GM21737 (cell line): ENCODE measurements at regions not wholly inside any gene's neighbourhood (a gene's known extent, or its start where the extent isn't known, plus 50 kb on each side); places are given as distances from the start of the nearest gene placed in this dataset.
"Not testable (repeated sequence)": the region's sequence is repeated elsewhere in the genome, so short reads cannot be mapped to it uniquely, and the experiment has no call there.

Source experiments
- ATAC-seq: cut with Tn5 transposase; IDR thresholded peaks from one replicate; pipeline ENCODE4 v1.9.1; 2021; ENCODE audit warnings: mild to moderate bottlenecking, moderate library complexity; ENCODE audit not compliant: unreplicated experiment

DNA sequence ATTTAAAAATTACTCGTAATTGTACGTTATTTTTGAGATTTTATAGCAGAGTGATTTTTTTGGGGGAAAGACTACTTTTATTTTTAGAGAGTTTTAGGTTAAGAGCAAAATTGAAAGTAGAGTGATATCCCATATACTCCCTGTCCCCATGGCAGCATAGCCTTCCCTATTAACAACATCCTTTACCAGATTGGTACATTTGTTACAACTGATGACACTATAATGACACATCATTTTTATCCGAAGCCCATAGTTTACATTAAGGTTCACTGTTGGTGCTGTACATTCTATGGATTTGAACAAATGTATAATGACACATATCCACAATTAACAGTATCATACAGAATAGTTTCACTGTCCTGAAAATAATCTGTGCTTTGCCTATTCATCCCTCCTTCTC is 1126.4 kb upstream of the CITED2 start:
- no peak for ATAC-seq

GRCh38 chr6:140499607-140500006 is 1125.2 kb upstream of the CITED2 start:
- ATAC-seq = no peak

GRCh38 chr6:140494321-140495108 is 1120.1 kb upstream of the CITED2 start:
- no peak for ATAC-seq

- ATAC-seq = not testable (repeated sequence)
These were observed 1119.0 kb upstream of the CITED2 start for GRCh38 chr6:140493470-140493869.

- no peak for ATAC-seq
These were observed 1115.6 kb upstream of the CITED2 start for GRCh38 chr6:140490081-140490480.

GRCh38 chr6:140487586-140487985 is 1113.1 kb upstream of the CITED2 start:
- no peak for ATAC-seq

DNA sequence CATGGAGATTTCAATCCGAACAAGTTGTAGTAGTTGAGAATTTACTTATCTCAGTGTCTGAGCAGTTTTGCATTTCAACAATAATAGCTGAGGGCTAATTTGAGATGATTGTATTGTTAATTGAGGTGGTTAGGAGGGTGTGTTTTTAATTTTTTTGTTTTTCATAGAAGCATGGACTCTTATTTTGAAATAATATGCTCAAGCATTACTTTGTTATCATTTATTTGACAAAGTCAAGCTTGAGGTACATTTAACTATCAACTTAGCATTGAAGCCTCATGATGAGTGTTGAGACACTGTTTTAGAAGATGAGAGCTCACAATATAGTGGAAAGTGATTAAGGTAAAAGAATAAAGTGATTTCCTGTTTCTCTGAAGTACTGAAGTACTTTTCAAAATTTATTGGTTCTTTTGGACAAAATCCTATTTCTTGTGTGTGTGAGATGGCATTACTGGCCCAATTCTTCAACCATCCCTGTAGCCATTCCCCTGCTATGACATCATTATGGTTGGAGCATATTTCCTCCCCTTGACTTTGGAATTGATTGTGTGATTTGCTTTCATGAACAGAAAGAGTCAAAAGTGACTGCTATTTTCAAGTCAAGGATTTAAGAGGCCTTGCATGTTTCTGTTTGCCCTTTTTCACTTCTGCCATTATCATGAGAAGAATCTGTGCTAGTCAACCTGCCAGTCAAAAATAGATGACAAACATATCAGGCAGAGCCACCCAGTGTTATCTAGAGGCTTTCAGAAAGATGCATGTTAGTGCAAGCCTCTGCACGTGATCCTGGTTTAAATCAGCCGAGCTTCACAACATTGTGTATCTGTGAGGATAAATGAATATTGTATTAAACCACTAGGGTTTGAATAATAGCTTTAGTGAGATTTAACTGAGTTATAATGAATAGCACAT is 1112.3 kb upstream of the CITED2 start:
- no peak for ATAC-seq

DNA sequence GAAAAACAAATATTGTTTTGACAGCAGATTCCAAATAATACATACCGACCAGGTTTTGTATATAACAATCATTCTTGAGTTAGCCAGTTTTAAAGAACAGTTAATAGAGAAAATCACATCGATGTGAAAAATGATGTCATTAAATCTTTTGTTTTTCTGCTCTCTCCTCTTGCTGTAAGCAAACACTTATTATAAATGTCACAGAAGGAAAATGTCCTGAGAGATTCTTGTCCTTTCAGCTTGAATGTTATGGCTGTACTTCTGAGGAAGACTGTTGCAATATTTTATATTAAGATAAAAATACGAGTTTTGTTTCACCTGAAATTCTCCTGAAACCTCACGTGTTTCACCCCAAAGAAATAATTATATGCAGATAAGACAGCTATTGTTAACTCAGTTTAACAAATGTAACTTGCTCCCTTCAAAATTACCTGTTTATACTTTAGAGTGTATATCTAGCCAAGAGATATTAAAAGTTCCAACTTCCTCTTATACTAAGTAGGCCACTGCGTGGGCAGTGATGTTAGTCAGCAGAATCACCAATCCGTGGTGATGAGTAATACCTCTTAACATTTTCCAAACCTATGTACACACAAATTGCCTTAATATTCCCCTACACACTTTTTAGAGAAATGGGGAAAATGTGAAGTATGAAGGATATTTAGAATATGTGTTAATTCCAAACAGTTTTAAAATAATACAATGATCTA is 1111.4 kb upstream of the CITED2 start:
- no peak for ATAC-seq

GRCh38 chr6:140480852-140481251 is 1106.4 kb upstream of the CITED2 start:
- no peak for ATAC-seq

DNA sequence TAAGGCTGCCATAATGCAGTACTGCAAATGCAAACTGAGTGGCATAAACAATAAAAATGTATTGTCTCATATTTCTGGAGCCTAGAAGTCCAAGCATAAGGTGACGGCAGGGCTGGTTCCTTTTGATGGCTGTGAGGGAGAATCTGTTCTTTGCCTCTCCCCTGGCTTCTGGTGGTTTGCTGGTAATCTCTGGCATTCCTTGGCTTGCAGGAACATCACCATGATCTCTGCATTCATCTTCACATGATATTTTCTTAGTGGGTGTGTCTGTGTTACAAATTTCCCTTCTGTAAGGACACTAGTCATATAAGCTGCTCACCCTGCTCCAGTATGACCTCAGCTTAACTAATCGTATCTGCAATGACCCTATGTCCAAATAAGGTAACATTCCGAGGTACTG is 1104.2 kb upstream of the CITED2 start:
- ATAC-seq = no peak

DNA sequence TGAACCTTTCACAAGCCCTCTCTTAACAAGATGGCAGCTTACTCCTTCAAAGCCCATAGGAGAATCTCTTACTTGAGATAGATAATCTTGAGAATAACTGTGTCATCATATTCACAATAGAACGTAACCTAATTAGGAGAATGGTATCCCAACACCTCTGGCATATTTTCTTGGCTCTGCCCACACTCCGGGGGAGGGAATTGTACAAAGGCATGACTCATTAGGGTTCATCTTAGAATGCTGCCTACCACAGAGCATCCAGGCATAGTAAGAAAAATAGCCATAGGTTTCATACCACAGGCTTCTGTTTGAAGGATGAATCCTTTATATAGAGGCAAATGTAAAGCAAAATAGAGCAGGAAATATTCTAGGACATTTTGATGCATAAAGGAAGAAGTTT is 1100.6 kb upstream of the CITED2 start:
- no peak for ATAC-seq

- ATAC-seq = no peak
These were observed 1090.3 kb upstream of the CITED2 start for GRCh38 chr6:140464720-140465119.

DNA sequence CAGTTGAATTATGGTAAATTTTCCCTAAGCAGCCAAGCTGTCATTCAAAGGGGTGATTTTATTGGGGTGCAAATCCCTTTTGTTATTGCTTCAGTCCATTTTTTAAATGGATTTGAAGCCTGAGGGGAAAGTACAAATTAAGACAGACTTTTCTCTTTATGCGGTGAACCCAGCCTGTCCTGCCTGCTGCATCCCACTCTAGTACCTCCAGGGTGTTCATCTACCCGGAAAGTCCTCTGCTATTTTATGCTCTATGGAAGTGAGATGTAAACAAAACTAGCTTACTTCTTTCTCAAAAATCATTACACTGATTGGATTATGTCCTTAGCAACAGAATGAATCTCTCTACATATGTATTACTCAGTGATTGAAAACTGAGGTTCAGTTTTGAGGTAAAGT is 1088.9 kb upstream of the CITED2 start:
- ATAC-seq = no peak

DNA sequence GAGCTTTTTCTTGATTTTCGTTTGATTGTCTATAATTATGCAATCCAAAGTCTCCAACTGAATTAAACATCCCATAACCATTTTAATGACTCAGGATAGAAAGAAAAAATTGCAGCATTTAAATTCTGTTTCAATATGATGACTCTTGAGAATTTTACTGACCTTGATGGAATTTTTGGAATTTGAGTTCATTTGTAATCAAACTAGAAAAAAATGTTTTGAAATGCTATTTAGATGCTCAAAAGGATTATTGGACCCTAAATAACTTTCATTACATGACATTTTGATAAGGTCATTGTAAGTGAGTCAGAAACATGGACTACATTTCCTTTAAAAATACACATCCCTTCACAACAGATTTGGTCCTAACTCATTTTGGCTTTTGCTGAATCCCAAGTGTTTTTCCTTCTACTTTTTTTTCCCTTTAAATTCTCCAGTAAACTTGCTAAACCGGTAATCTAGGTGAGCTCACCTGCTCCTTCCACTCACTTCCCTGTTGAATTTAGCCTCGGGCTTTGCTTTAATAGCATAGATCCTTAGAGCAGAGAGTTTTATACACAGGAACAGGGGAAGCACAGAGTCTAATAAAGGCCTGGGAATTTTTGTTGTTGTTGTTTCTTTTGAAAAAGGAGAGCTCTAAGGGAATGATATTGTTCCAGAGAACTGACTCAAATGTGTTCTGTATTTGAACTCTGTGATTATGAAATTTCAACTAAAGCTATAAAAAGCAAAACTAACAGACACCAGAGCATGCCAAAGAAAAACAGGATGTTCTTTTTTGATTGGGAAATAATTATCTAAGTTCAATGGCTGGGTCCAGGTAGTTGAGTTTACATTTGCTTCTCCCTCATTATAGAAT is 1088.2 kb upstream of the CITED2 start:
- ATAC-seq = no peak

GRCh38 chr6:140462076-140462452 is 1087.6 kb upstream of the CITED2 start:
- no peak for ATAC-seq

GRCh38 chr6:140460267-140460666 is 1085.8 kb upstream of the CITED2 start:
- no peak for ATAC-seq

GRCh38 chr6:140459209-140459608 is 1084.8 kb upstream of the CITED2 start:
- ATAC-seq = no peak

GRCh38 chr6:140446241-140446640 is 1071.8 kb upstream of the CITED2 start:
- ATAC-seq = no peak

DNA sequence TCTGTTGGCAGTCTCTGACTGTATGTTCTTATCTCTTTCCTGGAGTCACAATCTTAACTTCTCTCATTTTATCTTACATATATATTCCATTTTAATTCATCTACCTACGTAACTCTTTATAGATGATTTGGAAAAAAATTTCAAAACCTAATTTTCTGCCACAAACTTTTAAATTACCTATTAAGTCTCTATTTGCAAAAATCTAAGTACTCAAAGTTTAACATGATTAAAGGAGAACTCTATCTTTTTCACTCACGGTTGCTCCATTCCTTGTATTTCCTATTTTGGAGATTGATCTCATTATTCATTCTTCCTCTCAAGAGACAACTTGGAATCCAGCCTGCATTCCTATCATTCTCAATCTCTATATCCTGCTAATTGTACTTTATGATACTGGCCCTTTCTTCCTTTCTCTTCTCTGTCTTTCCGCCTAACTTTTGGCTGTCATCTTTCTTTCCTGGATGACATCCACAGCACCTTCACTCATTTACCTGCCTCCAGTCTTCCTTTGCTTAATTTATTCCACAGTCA is 1071.1 kb upstream of the CITED2 start:
- no peak for ATAC-seq

DNA sequence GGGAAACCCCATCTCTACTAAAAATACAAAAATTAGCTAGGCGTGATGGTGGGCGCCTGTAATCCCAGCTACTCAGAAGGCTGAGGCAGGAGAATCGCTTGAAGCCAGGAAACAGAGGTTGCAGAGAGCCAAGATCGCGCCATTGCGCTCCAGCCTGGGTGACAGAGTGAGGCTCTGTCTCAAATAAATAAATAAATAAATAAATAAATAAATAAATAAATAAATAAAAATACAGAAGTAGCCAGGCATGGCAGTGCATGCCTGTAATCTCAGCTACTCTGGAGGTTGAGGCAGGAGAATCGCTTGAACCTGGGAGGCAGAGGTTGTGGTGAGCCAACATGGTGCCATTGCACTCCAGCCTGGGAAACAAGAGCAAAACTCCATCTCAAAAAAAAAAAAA is 1068.7 kb upstream of the CITED2 start:
- ATAC-seq = not testable (repeated sequence)
